Neural cell (in vitro differentiated cells): ENCODE measurements at regions not wholly inside any gene's neighbourhood (a gene's known extent, or its start where the extent isn't known, plus 50 kb on each side); places are given as distances from the start of the nearest gene placed in this dataset.

Experiments used
- EP300 ChIP-seq: fragments of 450-650 bp; conservative IDR thresholded peaks from 2 replicates; pipeline ENCODE4 v1.6.1; 2014; ENCODE audit warnings: antibody characterized with exemption, mild to moderate bottlenecking, moderate library complexity; ENCODE audit not compliant: poor library complexity, severe bottlenecking
- EZH2 ChIP-seq: fragments of 200-600, 300-800 bp; shearing (Covaris generic), sonication (generic); IDR thresholded peaks from 2 replicates; pipeline ENCODE4 v1.6.1; 2014; ENCODE audit warnings: antibody characterized with exemption, low read length, borderline replicate concordance, mild to moderate bottlenecking; ENCODE audit not compliant: insufficient read depth, poor library complexity, severe bottlenecking
- POLR2AphosphoS5 ChIP-seq: IDR thresholded peaks from 2 replicates; pipeline ENCODE4 v1.6.1; 2012
- TAF1 ChIP-seq: IDR thresholded peaks from 2 replicates; pipeline ENCODE4 v1.6.1; 2012; ENCODE audit warnings: low read depth
- TF ChIP-seq, protein P1 (sequence below): fragments of 450-650 bp; IDR thresholded peaks from 2 replicates; pipeline ENCODE4 v1.5.1; 2014; ENCODE audit warnings: antibody characterized with exemption, mild to moderate bottlenecking, moderate library complexity; ENCODE audit not compliant: poor library complexity, severe bottlenecking

DNA sequence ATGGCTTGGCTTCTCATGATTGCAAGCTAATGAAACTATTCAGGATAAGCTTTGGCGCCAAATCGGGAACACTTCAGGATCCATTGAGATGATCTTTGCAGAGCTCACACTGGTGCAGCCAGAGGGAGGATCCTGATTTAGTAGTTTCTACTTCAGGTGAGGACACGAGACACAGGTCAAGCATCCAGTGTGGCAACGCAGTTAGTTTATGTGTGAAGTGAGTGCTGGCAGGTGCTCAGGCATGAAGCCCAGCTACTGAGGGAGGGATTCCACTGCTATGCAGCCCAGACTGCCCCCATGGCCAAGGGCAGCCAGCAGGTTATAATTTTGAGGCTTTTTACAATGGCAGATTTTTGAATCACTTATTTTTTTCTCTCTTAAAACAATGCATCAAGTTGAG, 113.5 kb upstream of the PCED1B start:
- TF ChIP-seq EZH2 (no peak), TAF1 (no peak), EP300 (no peak), POLR2AphosphoS5 (no peak)
- TF ChIP-seq, protein P1, sequence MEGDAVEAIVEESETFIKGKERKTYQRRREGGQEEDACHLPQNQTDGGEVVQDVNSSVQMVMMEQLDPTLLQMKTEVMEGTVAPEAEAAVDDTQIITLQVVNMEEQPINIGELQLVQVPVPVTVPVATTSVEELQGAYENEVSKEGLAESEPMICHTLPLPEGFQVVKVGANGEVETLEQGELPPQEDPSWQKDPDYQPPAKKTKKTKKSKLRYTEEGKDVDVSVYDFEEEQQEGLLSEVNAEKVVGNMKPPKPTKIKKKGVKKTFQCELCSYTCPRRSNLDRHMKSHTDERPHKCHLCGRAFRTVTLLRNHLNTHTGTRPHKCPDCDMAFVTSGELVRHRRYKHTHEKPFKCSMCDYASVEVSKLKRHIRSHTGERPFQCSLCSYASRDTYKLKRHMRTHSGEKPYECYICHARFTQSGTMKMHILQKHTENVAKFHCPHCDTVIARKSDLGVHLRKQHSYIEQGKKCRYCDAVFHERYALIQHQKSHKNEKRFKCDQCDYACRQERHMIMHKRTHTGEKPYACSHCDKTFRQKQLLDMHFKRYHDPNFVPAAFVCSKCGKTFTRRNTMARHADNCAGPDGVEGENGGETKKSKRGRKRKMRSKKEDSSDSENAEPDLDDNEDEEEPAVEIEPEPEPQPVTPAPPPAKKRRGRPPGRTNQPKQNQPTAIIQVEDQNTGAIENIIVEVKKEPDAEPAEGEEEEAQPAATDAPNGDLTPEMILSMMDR, result no peak
